Stimulated activated CD8-positive, alpha-beta memory T cell treated with anti-CD3 and anti-CD28 coated beads, Interleukin-15, amount 100 ng/mL, for 4 hours (primary cell): ENCODE measurements at regions not wholly inside any gene's neighbourhood (a gene's known extent, or its start where the extent isn't known, plus 50 kb on each side); places are given as distances from the start of the nearest gene placed in this dataset.

ENCODE experiments used
- DNase-seq, 2 donors: peaks; one replicate each; pipeline ENCODE4 v3.0.0-alpha.2; 2020; ENCODE audit warnings: low read depth in 2 of 2

DNA sequence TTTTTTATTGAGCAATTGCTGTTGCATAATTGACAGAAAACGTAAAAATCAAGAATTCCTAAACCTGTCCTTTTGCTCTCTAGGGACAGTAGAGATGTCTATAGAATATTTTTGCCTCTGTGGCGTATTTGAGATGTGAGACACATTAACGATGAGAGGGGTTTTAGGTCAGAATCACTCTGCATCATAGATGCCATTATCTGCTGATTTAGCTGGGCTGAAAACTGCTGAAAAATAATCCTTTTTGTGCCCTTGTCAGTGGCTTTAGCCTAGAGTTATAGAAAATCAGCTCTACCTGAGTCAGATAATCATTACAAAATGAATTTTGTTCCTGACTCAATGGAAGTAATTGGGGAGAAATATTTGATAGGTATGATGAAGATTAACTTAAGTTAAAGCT lies 767.8 kb upstream of the TENM3 start:
- DNase-seq: no peak

GRCh38 chr4:181475781-181476507 lies 767.3 kb upstream of the TENM3 start:
- no peak for DNase-seq

DNA sequence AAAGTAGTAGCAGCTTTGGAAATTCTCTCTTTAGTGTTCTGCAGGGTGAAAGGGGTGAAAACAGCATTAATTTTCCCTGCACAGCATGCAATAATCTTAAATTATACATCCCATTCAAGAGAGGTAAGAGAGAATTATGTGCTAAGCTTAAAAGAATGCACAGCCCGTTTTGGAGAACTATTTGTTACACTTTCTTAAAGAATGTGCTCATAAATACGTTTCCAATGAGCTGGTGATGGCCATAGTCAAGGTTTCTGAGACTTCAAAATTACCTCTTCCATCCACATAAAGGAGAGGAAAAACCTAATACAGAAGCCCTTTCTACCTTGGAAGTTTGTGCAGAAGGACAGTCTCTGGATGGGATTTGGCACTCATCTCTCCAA lies 766.7 kb upstream of the TENM3 start:
- no peak for DNase-seq

GRCh38 chr4:181477591-181477990 lies 765.6 kb upstream of the TENM3 start:
- no peak for DNase-seq

DNA sequence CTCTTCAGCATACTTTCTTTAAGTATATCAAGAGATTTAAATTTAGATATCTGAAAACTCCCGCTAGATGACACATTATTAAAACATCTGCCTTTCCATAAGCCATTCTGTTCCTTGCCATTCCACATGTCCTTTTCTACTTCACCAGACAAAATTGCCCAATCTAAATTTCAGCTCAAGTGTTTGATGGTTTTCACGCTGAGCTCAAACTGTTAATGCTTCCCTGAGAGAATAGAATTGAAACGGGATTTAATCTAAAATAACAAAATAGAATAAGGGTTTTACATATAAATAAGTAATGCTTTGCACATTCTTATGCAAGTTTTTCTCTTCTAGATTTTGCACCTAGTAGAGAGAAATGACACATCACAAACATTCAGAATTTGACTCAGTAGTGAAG lies 764.5 kb upstream of the TENM3 start:
- no peak for DNase-seq

DNA sequence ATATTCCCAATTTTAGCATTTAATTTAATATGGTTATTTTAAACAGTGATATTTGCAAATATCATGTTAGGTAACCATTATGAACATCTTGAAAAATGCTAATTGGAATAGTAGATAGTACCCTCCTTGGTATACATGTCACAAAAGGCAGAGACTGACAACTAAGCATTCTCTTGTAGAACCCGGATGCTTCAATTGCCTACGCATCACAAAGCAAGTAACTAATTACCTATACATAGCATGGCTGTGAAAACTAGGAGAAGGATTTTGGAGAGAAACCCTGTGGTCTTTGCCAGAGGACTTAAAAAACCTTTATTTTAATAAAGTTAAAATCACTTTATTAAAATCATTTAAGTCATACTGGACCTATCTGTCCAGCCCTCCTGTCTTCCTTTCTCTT lies 764.1 kb upstream of the TENM3 start:
- no peak for DNase-seq

GRCh38 chr4:181484396-181484795 lies 758.8 kb upstream of the TENM3 start:
- no peak for DNase-seq

DNA sequence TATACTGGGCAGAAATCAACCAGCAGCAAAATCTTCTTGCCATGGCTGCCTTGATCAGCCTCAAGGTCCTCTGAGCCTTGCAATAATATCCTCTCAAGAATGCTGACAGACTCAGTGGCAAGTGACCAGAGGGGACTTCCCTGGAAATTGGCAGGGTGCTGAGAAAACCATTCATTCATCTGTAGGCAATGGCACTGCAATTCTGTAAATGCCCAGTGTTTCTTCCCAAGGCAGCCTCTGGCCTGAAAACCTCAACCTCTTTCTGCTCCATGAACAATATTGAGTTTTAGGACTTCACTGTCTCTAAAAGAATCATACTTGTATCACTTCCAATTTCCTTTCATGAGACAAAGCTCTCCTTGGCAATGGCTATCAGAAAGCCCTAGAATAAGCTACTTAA lies 754.3 kb upstream of the TENM3 start:
- DNase-seq: no peak

- no peak for DNase-seq
These were observed 745.1 kb upstream of the TENM3 start for GRCh38 chr4:181498148-181498547.

DNA sequence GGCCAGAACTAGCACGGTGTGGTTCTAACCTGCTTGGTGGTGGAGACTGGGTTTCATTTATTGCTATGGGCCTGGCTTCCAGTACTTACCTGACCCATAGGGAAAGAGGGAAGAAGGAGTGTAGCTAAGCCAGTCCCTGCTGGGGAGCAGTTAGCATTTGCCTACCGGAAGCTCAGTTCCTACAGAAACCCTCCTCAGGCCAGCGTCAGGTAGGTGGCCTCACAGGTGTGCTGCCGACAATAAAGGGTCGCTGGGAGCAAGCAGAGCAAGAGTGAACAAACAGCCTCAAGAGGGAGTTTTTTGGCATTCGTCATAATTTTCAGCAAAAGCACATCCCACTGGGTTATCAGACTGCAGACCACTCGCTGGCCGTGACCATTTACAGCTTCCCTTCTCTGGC lies 740.6 kb upstream of the TENM3 start:
- DNase-seq: no peak

- DNase-seq: no peak
These were observed 739.4 kb upstream of the TENM3 start for GRCh38 chr4:181503687-181504390.

- DNase-seq: no peak
These were observed 738.3 kb upstream of the TENM3 start for GRCh38 chr4:181504924-181505323.

- DNase-seq: no peak
These were observed 735.9 kb upstream of the TENM3 start for GRCh38 chr4:181507180-181507835.

DNA sequence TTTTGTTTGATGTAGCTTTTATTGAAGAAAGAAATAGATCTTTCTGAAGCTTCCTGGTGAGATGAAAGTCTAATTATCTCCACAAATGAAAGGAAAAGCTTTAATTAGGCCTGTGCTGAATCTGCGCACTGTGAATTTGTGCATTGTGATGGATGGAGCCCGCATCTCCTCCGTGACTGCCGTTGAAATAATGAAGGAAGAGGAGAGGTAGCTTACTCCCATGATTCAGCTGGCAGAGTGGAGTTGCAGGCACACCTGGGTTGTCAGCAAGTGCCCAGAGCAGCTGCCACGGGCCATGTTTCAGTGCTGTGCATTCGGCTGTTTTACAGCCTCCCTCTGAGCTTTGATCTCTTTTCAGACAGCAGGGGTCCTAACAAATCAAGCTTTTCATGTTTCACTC lies 735.3 kb upstream of the TENM3 start:
- DNase-seq: no peak

DNA sequence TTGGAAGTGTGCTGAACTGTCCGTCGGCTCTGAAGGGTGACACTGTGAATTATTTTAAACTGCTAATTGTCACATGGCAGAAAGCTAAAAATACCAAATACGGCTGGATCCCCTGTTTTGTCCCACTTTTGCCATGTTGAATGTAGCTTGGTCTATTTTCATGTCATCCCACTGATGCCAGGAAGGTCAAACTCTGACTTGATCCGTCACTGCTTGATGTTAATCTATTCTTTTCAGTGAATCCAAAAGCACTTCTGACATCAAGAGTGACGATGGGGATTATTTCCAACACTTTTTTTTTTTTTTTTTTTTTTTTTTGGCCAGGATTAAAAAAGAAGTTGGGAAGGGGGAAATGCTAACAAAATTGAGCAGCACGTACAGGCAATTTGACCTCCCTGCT lies 734.6 kb upstream of the TENM3 start:
- DNase-seq: no peak

DNA sequence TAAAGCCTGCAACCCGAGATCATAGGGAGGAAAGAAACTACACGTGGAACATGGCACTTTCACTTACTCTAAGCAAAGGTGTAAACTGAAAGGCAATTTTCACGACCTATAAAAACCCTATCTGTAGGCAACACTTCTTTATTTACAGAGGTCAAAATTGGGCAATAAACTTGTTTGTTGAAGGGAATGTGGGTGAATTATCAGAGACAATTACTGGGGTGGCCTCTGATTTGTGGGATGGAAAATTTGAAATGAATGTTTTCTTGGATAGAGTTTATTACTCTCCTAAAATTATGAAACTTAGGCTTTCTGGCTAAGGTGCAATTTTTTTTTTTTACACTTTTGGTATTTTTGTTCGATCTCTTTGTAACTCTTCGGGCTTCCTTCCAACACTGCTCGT lies 734.1 kb upstream of the TENM3 start:
- no peak for DNase-seq

GRCh38 chr4:181517491-181517890 lies 725.7 kb upstream of the TENM3 start:
- no peak for DNase-seq

DNA sequence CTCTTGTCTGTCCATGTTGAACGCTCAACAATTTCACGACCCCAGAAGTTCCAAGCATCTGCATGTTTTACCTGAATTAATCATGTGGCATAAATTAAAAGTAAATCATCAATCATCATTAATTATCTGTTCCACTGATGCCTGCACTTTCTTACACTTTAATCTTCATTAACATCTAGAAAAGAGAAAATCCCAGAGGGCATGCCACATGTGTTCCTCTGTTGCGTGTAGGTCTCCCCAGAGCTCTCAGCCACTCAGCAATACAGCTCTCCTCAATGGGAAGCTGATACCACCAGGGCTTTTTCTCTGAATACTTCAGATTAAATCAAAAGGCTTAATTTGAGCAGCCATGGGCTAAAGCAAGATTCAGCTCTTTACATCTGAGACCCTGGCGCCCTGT lies 722.4 kb upstream of the TENM3 start:
- DNase-seq: no peak

GRCh38 chr4:181523973-181524372 lies 719.2 kb upstream of the TENM3 start:
- DNase-seq: no peak

- DNase-seq: no peak
These were observed 718.7 kb upstream of the TENM3 start for GRCh38 chr4:181524499-181524898.

DNA sequence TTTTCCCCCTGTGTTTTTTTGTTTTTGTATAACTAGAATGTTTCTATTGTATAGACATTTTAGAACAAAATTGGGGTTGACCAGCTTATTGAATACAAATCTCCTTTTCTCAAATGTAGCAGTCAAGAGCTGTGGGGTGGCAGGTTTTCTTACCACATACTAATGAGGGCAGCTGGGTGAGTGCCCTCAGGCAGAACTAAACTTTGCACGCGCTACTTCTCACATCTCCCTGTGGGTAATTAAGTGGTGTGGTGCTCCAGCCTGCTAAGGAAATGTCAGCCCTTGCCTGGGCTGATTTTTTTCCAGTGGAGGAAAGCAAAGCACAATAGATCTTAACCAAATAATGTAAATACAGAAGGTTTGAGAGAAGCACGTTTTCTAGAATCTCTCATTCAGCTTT lies 717.6 kb upstream of the TENM3 start:
- DNase-seq: no peak

DNA sequence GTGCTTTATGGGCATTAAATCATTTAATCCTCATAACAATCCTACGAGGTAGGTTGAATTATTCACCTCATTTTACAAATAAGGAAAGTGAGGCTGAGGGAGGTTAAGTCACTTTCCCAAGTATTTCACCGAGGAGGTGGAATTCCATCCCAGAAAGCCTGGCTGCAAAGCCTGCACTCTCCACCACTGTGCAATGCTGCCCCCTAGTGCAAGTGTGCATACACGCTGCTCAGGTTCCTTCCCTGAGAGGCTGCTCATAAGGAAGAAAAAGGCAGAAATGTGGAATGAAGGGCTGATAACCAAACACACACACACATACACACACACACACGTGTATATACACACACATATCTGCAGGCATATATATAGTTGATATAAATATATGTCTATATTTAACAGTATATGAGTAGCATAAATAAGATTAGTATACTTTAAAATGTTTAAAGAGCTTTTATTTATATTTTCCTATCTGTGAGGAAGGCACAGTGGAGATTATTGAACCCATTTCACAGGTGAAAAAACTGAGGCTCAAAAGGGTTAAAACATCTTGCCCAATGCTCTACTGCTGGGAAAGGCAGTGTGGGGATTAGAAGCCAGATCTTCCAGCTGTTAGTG lies 714.5 kb upstream of the TENM3 start:
- DNase-seq: no peak

GRCh38 chr4:181529537-181529936 lies 713.7 kb upstream of the TENM3 start:
- no peak for DNase-seq
